CMK (cell line): ENCODE measurements at regions not wholly inside any gene's neighbourhood (a gene's known extent, or its start where the extent isn't known, plus 50 kb on each side); places are given as distances from the start of the nearest gene placed in this dataset.

Experiments used
- DNase-seq: peaks from one replicate; pipeline ENCODE4 v3.0.0-alpha.2; 2010; ENCODE audit warnings: low read depth

- DNase-seq, result no peak
These were observed 51.1 kb upstream of the NHSL1 start for GRCh38 chr6:138550346-138550767.

DNA sequence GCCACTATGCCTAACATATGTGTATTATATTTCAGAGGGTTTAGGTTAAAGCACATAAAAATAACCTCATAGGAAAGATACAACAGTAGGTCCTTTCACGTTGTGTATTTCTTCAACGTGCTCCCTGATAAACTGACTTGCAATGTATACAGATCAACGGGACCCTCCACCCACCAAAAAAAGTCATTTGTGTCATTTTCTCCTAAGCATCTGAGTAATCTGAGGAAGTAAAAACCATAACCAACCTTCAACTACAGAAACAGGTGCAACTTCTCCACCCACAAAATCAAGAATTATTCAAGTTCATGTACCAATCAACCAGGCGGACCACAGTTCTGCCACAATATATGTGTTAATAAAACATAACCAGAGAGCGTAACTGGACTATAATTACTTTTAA, 54.9 kb upstream of the NHSL1 start:
- no peak for DNase-seq

- no peak for DNase-seq
These were observed 56.2 kb upstream of the NHSL1 start for GRCh38 chr6:138555421-138555988.

DNA sequence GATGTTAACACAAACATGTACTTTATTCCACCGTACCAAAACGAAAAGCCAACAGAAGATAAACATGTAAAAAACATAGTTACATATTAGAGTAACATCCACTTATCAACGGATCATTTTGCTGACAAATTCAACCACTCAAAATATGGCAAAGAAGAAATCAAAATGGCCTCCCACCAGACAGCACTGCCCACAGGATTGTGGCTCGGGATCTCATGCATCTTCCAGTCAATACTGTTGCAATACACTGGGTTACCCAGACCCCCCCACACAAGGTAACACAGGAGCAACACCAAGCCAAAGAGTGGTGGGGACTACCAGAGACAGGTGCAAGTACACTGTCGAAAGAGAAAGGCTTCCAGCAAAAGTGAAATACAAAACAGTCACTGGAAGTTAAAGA, 57.9 kb upstream of the NHSL1 start:
- DNase-seq, result no peak

- no peak for DNase-seq
These were observed 59.8 kb upstream of the NHSL1 start for GRCh38 chr6:138559143-138559542.

DNA sequence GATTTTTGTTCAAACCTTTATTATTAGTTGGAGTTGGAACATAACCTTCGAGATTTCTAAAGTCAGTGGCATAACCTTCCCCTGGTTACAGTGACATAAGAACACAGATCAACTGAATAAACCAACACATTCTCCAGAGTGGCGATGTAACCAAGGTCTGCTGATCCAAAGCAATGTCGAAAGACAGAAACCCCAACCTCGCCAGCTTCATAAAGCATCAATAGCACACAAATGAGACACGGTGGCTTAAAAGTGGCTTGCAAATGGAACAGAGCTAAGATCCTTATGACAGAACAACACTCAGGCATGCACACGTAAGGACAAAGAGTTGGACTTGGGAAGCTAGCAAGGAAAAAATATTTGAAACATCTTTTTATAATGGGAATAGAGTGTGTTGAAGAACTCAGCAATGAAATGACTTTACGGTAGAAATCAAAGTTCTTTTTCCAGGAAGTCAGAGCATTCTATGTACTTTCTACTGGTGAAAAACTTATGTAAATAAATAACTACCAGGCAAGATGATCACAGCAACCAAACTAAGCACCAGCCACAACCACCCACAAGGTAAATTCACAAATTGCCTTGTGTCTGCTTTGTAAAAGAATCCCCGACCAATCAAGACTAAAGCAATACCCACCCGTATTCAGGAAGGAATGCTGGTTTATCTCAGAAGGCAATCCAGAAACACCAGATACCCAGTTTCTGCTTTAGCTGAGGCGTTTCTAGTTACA, 61.0 kb upstream of the NHSL1 start:
- DNase-seq, result no peak

GRCh38 chr6:138562691-138563090, 63.4 kb upstream of the NHSL1 start:
- no peak for DNase-seq

- no peak for DNase-seq
These were observed 63.9 kb upstream of the NHSL1 start for GRCh38 chr6:138563231-138563630.

DNA sequence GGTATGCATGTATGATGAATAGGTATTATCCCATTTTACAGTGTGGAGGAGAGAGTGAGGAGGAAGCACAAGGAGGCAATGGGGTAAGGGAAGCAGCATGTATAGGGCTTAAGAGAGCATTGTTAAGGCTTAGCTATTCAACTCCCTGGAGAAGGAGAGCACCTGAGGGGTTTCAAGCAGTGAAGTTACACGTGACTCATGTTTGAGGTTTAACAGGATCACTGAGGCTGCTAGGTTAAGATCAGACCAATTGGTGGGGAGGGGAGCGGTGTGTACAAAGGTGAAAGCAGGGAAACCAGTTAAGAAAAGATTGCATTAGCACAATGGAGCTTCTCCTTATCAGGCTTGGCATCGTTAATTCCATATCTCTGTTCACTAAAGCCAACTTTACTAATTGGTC, 64.4 kb upstream of the NHSL1 start:
- DNase-seq, result no peak

- no peak for DNase-seq
These were observed 65.0 kb upstream of the NHSL1 start for GRCh38 chr6:138564170-138564721.

DNA sequence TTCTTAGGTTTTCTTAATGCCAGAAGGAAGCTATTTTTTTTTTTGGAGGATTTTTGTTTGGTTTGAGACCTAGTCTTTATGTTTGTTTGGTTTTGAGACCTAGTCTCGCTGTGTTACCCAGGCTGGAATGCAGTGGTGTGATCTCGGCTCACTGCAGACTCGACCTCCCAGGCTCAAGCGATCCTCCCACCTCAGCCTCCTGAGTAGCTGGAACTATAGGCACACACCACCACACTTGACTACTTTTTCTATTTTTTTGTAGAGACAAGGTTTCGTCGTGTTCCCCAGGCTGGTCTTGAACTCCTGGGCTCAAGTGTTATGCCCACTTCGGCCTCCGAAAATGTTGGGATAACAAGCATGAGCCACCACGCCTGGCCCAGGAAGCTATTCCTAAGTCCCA, 67.8 kb upstream of the NHSL1 start:
- DNase-seq, result no peak

- no peak for DNase-seq
These were observed 69.7 kb upstream of the NHSL1 start for GRCh38 chr6:138568997-138569396.

DNA sequence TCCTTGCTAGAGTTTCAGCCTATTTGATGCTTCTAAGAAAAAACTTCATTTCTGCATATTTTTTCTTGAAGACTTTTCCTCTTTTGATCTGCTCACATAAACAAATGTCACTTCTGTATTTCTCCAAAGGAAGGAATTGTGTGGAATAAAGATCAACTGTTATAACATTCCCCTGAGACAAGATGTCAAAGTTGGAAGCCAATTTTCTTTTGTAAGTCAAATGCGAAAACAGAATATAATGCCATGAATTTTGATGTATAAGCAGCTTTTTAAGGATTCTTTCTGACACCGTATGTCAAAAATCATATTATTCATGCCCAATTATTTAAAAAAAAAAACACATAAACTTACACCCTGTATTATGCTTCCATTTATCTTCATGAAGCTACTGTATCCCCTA, 70.3 kb upstream of the NHSL1 start:
- DNase-seq, result no peak

DNA sequence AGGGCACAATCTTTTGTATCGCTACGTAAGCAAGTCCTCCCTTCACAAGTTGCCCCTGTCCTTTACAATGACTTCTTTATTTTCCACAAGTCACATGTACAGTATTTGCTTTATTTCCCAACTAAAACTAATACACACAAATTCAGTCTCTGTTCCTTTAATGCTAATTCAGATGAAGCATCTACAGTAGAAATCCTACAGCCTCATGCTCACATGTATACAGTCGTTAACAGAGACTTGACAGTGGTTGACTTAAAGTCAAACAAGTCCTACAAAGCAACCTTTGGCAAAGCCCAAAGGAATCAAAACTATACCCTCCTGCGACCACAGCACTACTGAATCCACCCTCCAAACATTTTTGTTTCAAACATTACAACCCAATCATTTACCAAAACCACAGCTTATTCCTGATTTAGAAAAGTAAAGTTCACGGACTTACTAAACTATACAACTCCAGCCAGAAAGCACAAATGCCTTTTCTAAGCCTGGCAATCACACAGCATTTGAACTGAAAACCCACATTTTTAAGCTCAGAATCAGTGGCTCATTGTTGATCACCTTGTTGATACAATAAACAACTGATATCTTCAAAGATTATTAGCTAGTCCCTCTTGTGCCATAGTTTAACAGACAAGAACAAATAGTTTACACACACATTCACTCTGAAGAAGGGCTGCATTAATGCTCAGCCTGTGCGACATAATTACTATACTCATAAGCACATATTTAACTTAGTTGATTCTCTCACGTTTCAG, 70.9 kb upstream of the NHSL1 start:
- DNase-seq, result no peak

GRCh38 chr6:138570725-138571029, 71.4 kb upstream of the NHSL1 start:
- DNase-seq, result no peak

DNA sequence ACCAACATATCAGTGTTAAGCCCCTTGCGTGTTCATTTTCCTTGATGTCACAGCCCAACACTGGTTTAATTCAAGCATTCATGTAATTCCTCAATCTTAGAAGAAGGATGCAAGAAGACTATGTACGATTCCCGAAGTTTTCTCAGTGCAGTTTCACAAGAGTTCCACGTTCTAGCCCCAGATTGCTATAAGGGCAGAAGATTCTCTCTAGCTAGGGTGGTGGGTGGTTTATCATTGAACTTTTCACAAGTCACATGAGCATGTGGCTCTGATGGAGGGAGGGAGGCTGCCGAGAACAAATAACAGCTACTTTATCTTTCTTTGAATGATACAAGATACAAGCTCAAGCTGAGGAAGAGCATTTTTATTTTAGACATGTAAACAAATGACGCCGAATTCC, 71.9 kb upstream of the NHSL1 start:
- no peak for DNase-seq

- DNase-seq, result no peak
These were observed 72.4 kb upstream of the NHSL1 start for GRCh38 chr6:138571585-138572166.

DNA sequence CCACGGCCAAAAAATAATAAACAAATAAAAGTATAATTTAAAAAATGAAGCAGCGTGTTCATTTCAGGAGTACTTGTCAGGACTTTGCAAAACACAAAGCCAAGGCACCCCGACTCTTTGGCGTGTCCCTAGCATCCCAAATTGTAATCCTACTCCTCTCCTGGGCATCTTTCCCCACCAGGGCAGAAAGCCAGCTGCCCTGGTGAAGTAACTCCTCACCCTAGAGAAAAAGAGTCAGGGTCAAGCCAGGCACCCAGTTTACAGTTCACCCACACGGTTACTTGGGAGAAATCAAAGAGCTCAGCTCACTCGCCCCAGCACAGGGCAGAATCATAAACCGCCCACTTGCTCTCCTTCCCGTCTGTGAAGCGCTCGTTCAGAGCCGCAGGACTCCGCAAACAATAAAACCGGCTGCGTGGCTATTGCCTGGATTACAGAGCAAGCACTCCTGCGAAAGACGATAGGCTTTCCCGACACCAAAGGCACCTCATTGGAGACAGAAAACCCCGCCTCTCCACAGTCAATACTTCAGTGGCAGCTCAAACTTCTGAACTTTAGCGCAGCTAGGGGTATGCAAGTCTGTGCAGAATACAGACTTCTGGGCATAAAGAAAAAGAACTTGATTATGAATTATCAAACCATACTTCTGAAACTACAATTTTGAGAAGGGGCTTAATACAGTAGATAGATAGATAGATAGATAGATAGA, 73.0 kb upstream of the NHSL1 start:
- DNase-seq, result no peak

DNA sequence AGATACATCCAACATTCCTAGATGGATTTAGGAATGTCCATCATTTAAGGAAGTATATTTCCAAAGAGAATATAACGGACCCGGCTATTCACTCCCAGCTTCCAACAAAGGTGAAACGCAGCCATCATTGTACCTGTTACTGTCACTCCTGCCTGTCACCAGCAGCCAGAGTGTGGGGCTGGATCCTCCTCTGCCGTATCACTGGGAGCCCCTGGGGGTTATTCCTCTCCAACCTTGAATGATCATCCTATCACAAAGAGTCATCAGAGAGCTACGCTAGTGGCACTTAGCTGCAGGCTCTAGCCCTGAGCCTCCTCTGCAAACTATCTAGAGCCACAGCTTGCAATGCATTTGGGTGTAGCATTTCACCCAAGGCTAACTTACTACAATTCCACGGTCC, 73.6 kb upstream of the NHSL1 start:
- DNase-seq, result no peak

GRCh38 chr6:138575257-138575656, 76.0 kb upstream of the NHSL1 start:
- no peak for DNase-seq

GRCh38 chr6:138576313-138576712, 77.0 kb upstream of the NHSL1 start:
- no peak for DNase-seq
